K562 (cell line): ENCODE measurements at regions not wholly inside any gene's neighbourhood (a gene's known extent, or its start where the extent isn't known, plus 50 kb on each side); places are given as distances from the start of the nearest gene placed in this dataset.

Experiments used
- ATAC-seq: fragments of 200-7000 bp; cut with Tn5 transposase; 3 replicates; pipeline ENCODE4 v1.9.1; 2020; ENCODE audit warnings: moderate library complexity
- BruUV-seq: library from RNA; stranded (reverse); fragments of 400-500 nt; replicated peaks from 2 replicates; lab custom pipeline; 2021; lab: Mats Ljungman, UMichigan
- CTCF ChIA-PET: fragments of 300-600 bp; formaldehyde crosslinking; extraction: SDS; loops from one replicate; lab custom pipeline; 2021; ENCODE audit warnings: low intra/inter-chr PET ratio; lab: Yijun Ruan, JAX
- POLR2A ChIA-PET: fragments of 300-600, 350-650 bp; sonication (Branson Sonifier 250); formaldehyde crosslinking; extraction: SDS; loops from one replicate; lab custom pipeline; 2021; ENCODE audit warnings: antibody characterized with exemption, inconsistent platforms; lab: Yijun Ruan, JAX
- DNase-seq, 4 experiments: peaks; one replicate each; pipeline versions ENCODE4 v3.0.0 to v3.0.0-alpha.2; 2011 to 2018; ENCODE audit warnings: low spot score in 3 of 4, mixed read lengths in 3 of 4; ENCODE audit errors: extremely low read depth in 1 of 4
- FAIRE-seq: peaks from 2 replicates; lab custom pipeline; 2011; peaks lifted over from hg19 to GRCh38; lab: Jason Lieb, UNC
- H2AFZ ChIP-seq: 2 replicates; pipeline ENCODE4 v1.6.0; 2011; ENCODE audit warnings: low read depth, low read length, control low read depth, inconsistent platforms
- H3K27ac ChIP-seq: fragments of 200-600 bp; 3 replicates; pipeline ENCODE4 v1.8.0; 2011; ENCODE audit warnings: low read depth, mild to moderate bottlenecking, control low read depth, inconsistent platforms, low read length, moderate library complexity, mixed read lengths; ENCODE audit errors: extremely low read depth
- H3K27me3 ChIP-seq, 2 experiments: fragments of 300-600 bp in 1 of 2; 2 replicates in 1 of 2; 3 replicates in 1 of 2; pipeline versions ENCODE4 v1.6.0 to v1.8.0; 2011; ENCODE audit warnings: inconsistent platforms in 2 of 2, low read length in 2 of 2, mild to moderate bottlenecking in 1 of 2, mixed read lengths in 1 of 2, moderate library complexity in 1 of 2; ENCODE audit not compliant: control insufficient read depth in 2 of 2, insufficient read depth in 2 of 2
- H3K36me3 ChIP-seq: fragments of 300-600 bp; 3 replicates; pipeline ENCODE4 v1.8.0; 2011; ENCODE audit warnings: mild to moderate bottlenecking, low read length, inconsistent platforms; ENCODE audit not compliant: control insufficient read depth, insufficient read depth
- H3K4me1 ChIP-seq, 2 experiments: fragments of 200-600 bp in 1 of 2; replicated peaks in 1 of 2; 2 replicates in 1 of 2; 3 replicates in 1 of 2; pipeline versions ENCODE4 v1.5.1 to v1.8.0; 2011; ENCODE audit warnings: inconsistent platforms in 2 of 2, low read length in 2 of 2, mild to moderate bottlenecking in 1 of 2, mixed read lengths in 1 of 2, moderate library complexity in 1 of 2; ENCODE audit not compliant: control insufficient read depth in 2 of 2, insufficient read depth in 2 of 2
- H3K4me2 ChIP-seq: 2 replicates; pipeline ENCODE4 v1.6.1; 2011; ENCODE audit warnings: low read length, control low read depth, inconsistent platforms, mixed read lengths; ENCODE audit not compliant: insufficient read depth
- H3K4me3 ChIP-seq: fragments of 200-600 bp; sonication (generic), shearing (Covaris generic); 2 replicates; pipeline ENCODE4 v1.5.1; 2016; ENCODE audit warnings: control low read depth, inconsistent platforms
- H3K79me2 ChIP-seq: fragments of 200-600 bp; 3 replicates; pipeline ENCODE4 v1.8.0; 2011; ENCODE audit warnings: low read length, inconsistent platforms; ENCODE audit not compliant: control insufficient read depth, insufficient read depth
- H3K9ac ChIP-seq, 2 experiments: 2 replicates each; pipeline versions ENCODE4 v1.6.0 to v1.6.1; 2011; ENCODE audit warnings: low read depth in 2 of 2, low read length in 2 of 2, control low read depth in 1 of 2, inconsistent platforms in 1 of 2, mild to moderate bottlenecking in 1 of 2, mixed read lengths in 1 of 2; ENCODE audit not compliant: insufficient read depth in 1 of 2
- H3K9me1 ChIP-seq: one replicate; pipeline ENCODE4 v1.6.0; 2011; ENCODE audit warnings: inconsistent platforms, mild to moderate bottlenecking, low read length, moderate library complexity; ENCODE audit not compliant: control insufficient read depth, insufficient read depth
- H3K9me3 ChIP-seq: replicated peaks from 2 replicates; pipeline ENCODE4 v1.5.1; 2011; ENCODE audit warnings: low read depth, low read length, inconsistent platforms; ENCODE audit not compliant: control insufficient read depth, insufficient read depth
- H4K20me1 ChIP-seq: replicated peaks from 2 replicates; pipeline ENCODE4 v1.6.1; 2011; ENCODE audit warnings: low read length, inconsistent platforms, mixed read lengths; ENCODE audit not compliant: control insufficient read depth, insufficient read depth
- CBFA2T2 ChIP-seq: fragments of 450-650 bp; conservative IDR thresholded peaks from 2 replicates; pipeline ENCODE4 v1.6.1; 2017; ENCODE audit warnings: mild to moderate bottlenecking
- CREB3 ChIP-seq: fragments of 450-650 bp; conservative IDR thresholded peaks from 2 replicates; pipeline ENCODE4 v1.6.1; 2016; ENCODE audit warnings: missing genetic modification characterization, low read depth, mild to moderate bottlenecking, missing compliant biosample characterization, moderate library complexity
- GTF2F1 ChIP-seq: IDR thresholded peaks from 2 replicates; pipeline ENCODE4 v1.6.1; 2011; ENCODE audit warnings: low read depth, low read length, improper control_type of control experiment
- HDAC6 ChIP-seq: IDR thresholded peaks from 2 replicates; pipeline ENCODE4 v1.6.1; 2012; ENCODE audit warnings: low read depth, mild to moderate bottlenecking, control low read depth, inconsistent platforms, low read length, moderate library complexity
- SPI1 ChIP-seq: IDR thresholded peaks from 2 replicates; pipeline ENCODE4 v1.6.1; 2011; ENCODE audit warnings: low read depth, low read length, control low read depth, borderline replicate concordance
- STAT5A ChIP-seq: IDR thresholded peaks from 2 replicates; pipeline ENCODE4 v1.6.1; 2012; ENCODE audit warnings: low read length, inconsistent platforms, borderline replicate concordance
- ZSCAN32 ChIP-seq: fragments of 450-650 bp; formaldehyde crosslinking; IDR thresholded peaks from 2 replicates; pipeline ENCODE4 v1.4.0; 2020; ENCODE audit warnings: mild to moderate bottlenecking, moderate library complexity
- WGBS: fragments of 100-300 bp; shearing (Covaris generic); methylation state at CpG from one replicate; pipeline ENCODE4 v1.1.6; 2016; ENCODE audit warnings: low coverage, mixed read lengths; ENCODE audit not compliant: insufficient coverage; ENCODE audit errors: missing lambda C conversion rate; 5-methylcytosine and 5-hydroxymethylcytosine counted together
- in situ Hi-C: fragments of 300-500 bp; cut with MboI; formaldehyde crosslinking; loops from 4 replicates; pipeline ENCODE4 v1.15.0; 2018; ENCODE audit warnings: inconsistent platforms, mixed read lengths
- intact Hi-C: fragments of 100-400 bp; cut with micrococcal nuclease; formaldehyde crosslinking; loops from 2 replicates; pipeline ENCODE4 v1.14.2; 2022

- TF ChIP-seq STAT5A (no peak), CREB3 (tag) (no peak), GTF2F1 (no peak), ZSCAN32 (CRISPR knock-in tag) (no peak), SPI1 (no peak), HDAC6 (no peak), CBFA2T2 (no peak)
- TF ChIP-seq, all 486 proteins: peak for 0
- Histone ChIP-seq H3K9ac (no peak overlapping the region), H3K36me3 (no peaks in the 10 kb centered on the region), H3K4me2 (no peak overlapping the region), H3K4me3 (no peak overlapping the region), H3K27me3 (peaks cover 0 to 2% of the 10 kb centered on the region in 2 experiments; a peak in 1 of 5 replicates), H3K4me1 (no peaks in the 10 kb centered on the region), H4K20me1 (no peaks in the 10 kb centered on the region), H3K79me2 (no peaks in the 10 kb centered on the region), H3K9me1 (no peaks in the 10 kb centered on the region), H2AFZ (no peak overlapping the region), H3K9me3 (no peaks in the 10 kb centered on the region), H3K27ac (no peak overlapping the region)
- FAIRE-seq (no peak), DNase-seq (no peak), ATAC-seq (no peak)
- BruUV-seq: no TSS peak
- 0% methylated on average over 4 of the region's 4 CpGs for WGBS
- ChIA-PET CTCF (no interaction called here), POLR2A (no interaction called here)
- intact Hi-C loops: no loop called here
- in situ Hi-C loops: no loop called here
Observed at GRCh38 chr2:176581557-176582165, 312.4 kb downstream of the MTX2 start.
